Duodenal mucosa (tissue), 2 donors: ENCODE measurements at regions not wholly inside any gene's neighbourhood (a gene's known extent, or its start where the extent isn't known, plus 50 kb on each side); places are given as distances from the start of the nearest gene placed in this dataset.

Source experiments
- H3K27ac ChIP-seq: one replicate; pipeline ENCODE4 v1.7.0; 2013; ENCODE audit warnings: low read depth, low read length
- H3K27me3 ChIP-seq, 2 donors: one replicate each; pipeline ENCODE4 v1.7.0; 2013; ENCODE audit warnings: low read length in 2 of 2, control low read depth in 1 of 2; ENCODE audit not compliant: insufficient read depth in 2 of 2, control insufficient read depth in 1 of 2
- H3K36me3 ChIP-seq, 2 donors: one replicate each; pipeline ENCODE4 v1.7.0; 2013; ENCODE audit warnings: low read length in 2 of 2, control low read depth in 1 of 2; ENCODE audit not compliant: insufficient read depth in 2 of 2, control insufficient read depth in 1 of 2
- H3K4me1 ChIP-seq, 2 donors: one replicate each; pipeline ENCODE4 v1.7.0; 2013; ENCODE audit warnings: low read length in 2 of 2, control low read depth in 1 of 2; ENCODE audit not compliant: insufficient read depth in 2 of 2, control insufficient read depth in 1 of 2
- H3K4me3 ChIP-seq, 2 donors: one replicate each; pipeline ENCODE4 v1.7.0; 2013; ENCODE audit warnings: low read length in 2 of 2, low read depth in 1 of 2
- H3K9ac ChIP-seq, 2 donors: one replicate each; pipeline ENCODE4 v1.7.0; 2013; ENCODE audit warnings: low read length in 2 of 2, low read depth in 1 of 2
- H3K9me3 ChIP-seq, 2 donors: one replicate each; pipeline ENCODE4 v1.7.0; 2013; ENCODE audit warnings: low read length in 2 of 2, control low read depth in 1 of 2; ENCODE audit not compliant: control insufficient read depth in 1 of 2

DNA sequence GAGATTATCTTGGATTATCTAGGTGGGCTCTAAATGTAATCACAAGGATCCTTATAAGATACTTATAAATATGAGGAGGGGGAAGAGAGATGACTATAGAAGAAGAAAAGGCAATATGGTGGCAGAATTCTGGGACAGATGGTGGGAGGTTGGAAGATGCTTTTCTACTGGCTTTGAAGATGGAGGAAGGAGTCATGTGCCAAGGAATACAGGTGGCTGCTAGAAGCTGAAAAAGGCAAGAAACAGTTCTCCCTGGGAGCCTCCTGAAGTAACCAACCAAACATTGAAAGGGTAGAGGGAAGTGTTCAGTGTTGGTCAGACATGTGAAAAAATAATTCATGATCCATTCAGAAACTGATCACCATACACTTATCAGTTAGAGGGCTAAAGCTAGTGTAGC, 213.3 kb downstream of the WDR11 start:
- Histone ChIP-seq H3K9ac (no peak overlapping the region), H3K27me3 (no peaks in the 10 kb centered on the region), H3K4me3 (no peak overlapping the region), H3K36me3 (no peaks in the 10 kb centered on the region), H3K27ac (no peak overlapping the region), H3K9me3 (no peaks in the 10 kb centered on the region), H3K4me1 (peaks cover 13 to 15% of the 10 kb centered on the region in 2 donors)

DNA sequence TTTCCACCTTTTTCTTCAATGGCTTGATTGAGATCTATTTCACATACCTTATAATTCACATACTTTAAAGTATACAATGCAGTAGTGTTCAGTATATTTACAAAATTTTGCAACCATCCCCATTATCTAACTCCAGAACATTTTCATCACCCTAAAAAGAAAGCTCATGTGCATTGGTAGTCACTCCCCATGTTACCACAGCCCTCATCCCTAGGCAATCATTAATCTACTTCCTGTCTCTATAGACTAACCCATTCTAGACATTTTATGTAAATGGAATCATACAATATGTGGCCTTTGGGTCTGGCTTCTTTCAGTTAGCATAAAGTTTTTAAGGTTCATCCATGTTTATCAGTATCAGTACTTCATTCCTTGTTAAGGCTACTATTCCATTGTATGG, 214.2 kb downstream of the WDR11 start:
- Histone ChIP-seq H3K4me1 (peaks cover 13 to 15% of the 10 kb centered on the region in 2 donors), H3K9me3 (no peaks in the 10 kb centered on the region), H3K9ac (no peak overlapping the region), H3K4me3 (no peak overlapping the region), H3K36me3 (no peaks in the 10 kb centered on the region), H3K27ac (no peak overlapping the region), H3K27me3 (no peaks in the 10 kb centered on the region)

DNA sequence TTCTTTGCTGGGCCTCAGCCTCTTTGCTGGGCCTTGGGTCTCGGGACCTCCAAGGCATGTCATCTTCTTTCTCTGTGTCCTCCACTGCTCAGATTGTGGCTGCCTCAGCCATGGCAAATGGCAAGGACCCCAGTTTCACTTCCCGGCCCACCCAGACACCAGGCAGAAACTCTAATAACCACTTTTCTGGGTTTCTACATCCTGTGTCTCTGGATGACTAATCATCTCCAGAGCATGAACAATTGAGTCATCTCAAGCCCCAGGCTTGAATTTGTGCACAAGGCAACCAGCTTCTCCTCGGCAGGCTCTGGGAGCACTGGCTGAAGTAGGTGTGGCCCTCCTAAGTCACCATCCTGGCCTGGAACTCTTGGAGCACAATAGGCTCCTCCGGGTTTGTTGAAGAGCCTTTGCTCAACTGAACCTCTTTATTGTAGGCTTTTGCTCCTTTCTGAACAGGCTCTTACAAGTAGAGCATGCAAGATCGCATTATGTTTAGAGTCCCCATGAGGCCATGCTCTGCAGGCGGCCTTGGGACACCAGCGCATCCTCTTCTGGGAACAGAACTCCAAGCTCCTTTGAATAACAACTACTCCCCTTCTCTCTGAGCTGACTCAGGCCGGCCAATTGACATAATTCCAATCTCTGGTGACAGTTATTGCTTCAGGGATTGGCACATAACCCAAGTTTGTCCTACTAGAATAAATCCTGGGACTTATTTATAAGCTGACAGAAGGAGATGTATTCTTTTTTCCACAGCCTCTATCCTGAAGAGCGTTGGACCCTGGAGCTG, 218.1 kb downstream of the WDR11 start:
- Histone ChIP-seq H3K27ac (no peak overlapping the region), H3K4me1 (peaks cover 0 to 4% of the 10 kb centered on the region in 2 donors), H3K4me3 (no peak overlapping the region), H3K27me3 (no peaks in the 10 kb centered on the region), H3K9me3 (no peaks in the 10 kb centered on the region), H3K9ac (no peak overlapping the region), H3K36me3 (no peaks in the 10 kb centered on the region)

DNA sequence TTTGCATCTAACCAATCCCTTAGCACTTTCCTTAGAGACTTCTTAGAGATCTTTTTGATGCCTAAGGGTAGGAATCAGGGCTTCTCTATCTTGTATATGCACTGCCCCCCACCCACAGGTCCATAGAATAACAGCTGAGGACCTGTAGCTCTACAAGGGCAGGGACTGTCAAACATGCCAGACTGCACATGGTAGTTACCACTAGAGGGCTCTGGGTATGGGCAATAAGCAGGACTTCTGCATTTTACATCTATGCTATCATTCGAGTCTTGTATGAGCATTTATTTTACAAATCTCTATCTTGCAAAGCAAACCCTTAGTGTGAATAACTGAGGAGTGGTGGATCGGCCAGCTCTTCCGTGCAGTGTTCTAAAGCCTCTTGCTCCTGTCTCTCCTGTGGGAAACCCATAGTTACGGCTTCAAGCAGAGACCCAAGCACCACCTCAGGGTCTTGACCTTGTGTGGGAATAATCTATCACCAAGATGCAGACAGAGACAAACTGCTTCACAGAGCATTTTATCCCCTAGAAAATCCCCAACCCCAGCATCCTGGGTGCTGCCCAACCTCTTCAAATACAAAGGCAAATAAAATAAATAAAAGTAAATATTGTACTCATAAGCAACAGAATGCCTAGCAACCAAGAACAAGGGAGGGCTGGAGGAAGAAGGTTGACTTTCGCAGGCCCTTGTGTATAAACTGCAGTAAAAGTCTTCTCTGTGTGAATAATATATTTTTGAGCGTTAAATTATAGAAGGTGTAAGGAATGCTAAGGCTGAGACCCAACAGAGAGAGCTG, 219.3 kb downstream of the WDR11 start:
- H3K4me3 ChIP-seq = no peak overlapping the region
- H3K4me1 ChIP-seq = no peaks in the 10 kb centered on the region
- no peak overlapping the region for H3K9ac ChIP-seq
- no peaks in the 10 kb centered on the region for H3K36me3 ChIP-seq
- H3K27ac ChIP-seq = no peak overlapping the region
- no peaks in the 10 kb centered on the region for H3K27me3 ChIP-seq
- H3K9me3 ChIP-seq = no peaks in the 10 kb centered on the region

DNA sequence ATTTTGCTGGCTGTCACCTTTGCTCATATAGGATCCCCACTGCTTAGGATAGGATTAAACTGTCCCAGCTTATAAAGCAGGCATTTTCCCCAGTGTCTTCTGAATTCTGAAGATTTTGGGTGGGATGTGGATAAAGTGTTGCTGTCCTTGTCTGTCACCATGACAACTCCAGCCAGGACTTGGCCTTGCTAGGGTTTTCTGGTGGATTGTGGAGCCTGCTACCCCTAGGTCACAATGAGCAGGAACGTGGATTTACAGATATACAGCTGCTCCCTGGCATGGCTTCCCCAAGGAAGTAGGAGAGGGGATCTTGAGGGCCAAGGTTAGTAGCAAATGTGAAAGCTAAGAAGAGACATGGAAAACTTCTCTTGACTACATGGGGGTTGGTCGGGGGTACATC, 220.7 kb downstream of the WDR11 start:
- no peaks in the 10 kb centered on the region for H3K9me3 ChIP-seq
- no peak overlapping the region for H3K27ac ChIP-seq
- no peaks in the 10 kb centered on the region for H3K27me3 ChIP-seq
- peaks cover 0 to 4% of the 10 kb centered on the region in 2 donors for H3K4me1 ChIP-seq
- H3K4me3 ChIP-seq = no peak overlapping the region
- no peak overlapping the region for H3K9ac ChIP-seq
- H3K36me3 ChIP-seq = no peaks in the 10 kb centered on the region

DNA sequence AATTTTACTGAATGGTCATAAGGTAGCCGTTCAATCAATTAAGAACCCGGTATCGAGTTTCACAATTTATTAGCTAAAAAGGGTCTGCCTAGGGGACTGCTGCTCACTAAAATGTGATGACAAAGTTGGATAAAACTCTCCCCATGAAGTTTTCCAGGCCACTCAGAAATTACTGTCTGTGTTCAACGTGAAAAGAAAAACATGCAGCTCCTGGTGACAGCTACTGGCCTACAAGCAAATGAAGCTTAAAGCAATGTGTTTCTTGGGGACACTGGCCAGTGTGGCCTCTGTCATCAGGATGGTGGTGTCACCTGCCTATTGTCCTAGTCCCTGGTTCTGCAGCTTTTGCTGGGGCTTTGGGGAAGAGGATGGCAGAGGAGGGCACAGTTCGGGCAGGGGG, 222.6 kb downstream of the WDR11 start:
- Histone ChIP-seq H3K9me3 (no peaks in the 10 kb centered on the region), H3K4me1 (peaks cover 11 to 22% of the 10 kb centered on the region in 2 donors), H3K27me3 (no peaks in the 10 kb centered on the region), H3K36me3 (no peaks in the 10 kb centered on the region), H3K4me3 (no peak overlapping the region), H3K9ac (no peak overlapping the region), H3K27ac (no peak overlapping the region)

DNA sequence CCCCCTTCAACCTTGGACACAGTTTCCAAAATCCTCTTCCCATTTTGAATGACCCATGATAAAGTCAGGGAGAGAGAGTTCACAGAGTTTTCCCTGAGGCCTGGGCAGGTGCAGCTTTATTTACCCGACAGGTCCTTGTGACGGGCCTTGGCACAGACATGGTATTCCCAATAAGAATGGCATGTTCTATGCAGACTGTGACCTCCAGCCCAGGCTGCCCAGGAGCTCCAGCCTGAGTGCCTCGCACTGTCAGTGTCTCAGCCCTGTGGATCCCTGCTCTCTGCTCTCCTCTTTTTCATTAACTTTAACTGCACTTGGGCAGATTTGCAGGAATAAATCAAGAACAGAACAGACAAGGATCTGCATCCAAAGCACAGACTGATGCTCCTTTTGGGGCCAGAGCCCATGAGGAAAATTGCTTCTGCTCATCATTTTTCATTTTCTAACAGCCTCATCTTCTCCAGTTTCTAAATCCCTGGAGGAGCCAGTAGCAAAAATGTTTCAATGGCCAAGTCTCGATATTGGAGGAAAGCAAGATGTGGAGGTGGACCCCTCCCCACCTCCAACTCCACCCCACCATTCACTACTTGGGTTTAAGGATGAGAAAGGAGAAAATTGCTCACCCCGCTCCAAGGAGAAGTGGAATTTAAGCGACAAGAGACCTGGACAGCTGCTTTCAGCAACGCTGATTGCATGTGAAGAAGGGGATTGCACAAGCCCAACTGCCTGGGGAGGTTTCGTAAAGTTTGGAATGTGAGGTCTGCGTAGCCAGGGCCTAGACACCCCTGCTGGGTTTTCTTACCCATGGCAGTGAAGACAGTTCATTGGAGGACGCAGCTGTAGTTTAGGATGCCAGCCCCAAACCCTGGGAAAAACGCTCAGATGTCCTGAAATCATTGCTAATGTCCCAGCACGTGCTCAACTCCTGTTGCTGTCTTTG, 225.9 kb downstream of the WDR11 start:
- Histone ChIP-seq H3K36me3 (no peaks in the 10 kb centered on the region), H3K9me3 (no peaks in the 10 kb centered on the region), H3K27me3 (no peaks in the 10 kb centered on the region), H3K4me3 (no peak overlapping the region), H3K27ac (no peak overlapping the region), H3K9ac (no peak overlapping the region), H3K4me1 (peaks cover 34 to 47% of the 10 kb centered on the region in 2 donors)

DNA sequence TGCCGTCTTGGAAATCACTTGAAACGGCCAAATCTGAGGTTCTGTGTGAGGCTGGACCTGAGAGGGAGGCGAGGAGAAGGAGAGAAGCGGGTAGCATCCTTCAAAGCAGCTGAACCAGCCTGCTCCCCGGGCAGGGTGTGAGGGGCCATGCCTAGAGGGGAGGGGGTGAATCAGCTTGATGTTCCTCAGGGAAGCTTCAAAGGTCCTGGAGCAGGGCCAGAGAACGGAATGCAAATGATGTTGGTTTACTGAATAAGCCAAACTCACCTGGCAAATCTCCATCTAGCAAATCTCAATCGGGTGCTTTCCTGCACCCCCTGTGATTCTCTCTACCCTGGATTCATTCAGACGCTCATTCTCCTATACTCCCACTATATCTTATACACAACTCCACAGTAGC, 226.9 kb downstream of the WDR11 start:
- Histone ChIP-seq H3K27me3 (no peaks in the 10 kb centered on the region), H3K4me3 (no peak overlapping the region), H3K4me1 (peaks cover 34 to 47% of the 10 kb centered on the region in 2 donors), H3K27ac (no peak overlapping the region), H3K9ac (no peak overlapping the region), H3K9me3 (no peaks in the 10 kb centered on the region), H3K36me3 (no peaks in the 10 kb centered on the region)

DNA sequence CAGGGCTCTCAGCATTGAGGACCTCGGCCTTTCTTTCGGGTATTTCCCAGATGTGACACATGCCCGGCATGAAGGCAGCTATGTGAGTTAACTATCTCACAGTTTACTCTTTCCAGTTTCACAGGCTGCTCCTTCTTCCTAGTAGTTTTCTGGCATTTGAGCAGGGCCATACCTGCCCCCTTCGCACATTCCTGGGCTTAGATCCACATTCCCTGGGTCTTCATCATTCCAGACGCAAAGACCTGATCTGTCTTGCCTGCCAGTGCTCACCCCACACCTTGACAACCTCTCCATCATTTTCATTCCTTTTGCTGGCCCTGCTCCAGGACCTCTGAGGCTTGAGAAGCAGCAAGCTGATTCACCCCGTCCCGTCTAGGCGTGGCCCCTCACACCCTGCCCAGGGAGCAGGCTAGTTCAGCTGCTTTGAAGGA, 227.5 kb downstream of the WDR11 start:
- Histone ChIP-seq H3K36me3 (no peaks in the 10 kb centered on the region), H3K27ac (no peak overlapping the region), H3K9ac (peak overlapping the region in 1 of 2 donors; percentile 28), H3K4me1 (peaks cover 34 to 47% of the 10 kb centered on the region in 2 donors), H3K4me3 (no peak overlapping the region), H3K9me3 (no peaks in the 10 kb centered on the region), H3K27me3 (no peaks in the 10 kb centered on the region)
